C4-2B (cell line): ENCODE measurements at regions not wholly inside any gene's neighbourhood (a gene's known extent, or its start where the extent isn't known, plus 50 kb on each side); places are given as distances from the start of the nearest gene placed in this dataset.

Experiments used
- ZFX ChIP-seq: fragments of 450-650 bp; IDR thresholded peaks from 2 replicates; pipeline ENCODE4 v1.6.1; 2017
- TF ChIP-seq, protein P1 (sequence below): fragments of 450-650 bp; conservative IDR thresholded peaks from 2 replicates; pipeline ENCODE4 v1.5.1; 2017; ENCODE audit warnings: mild to moderate bottlenecking

- TF ChIP-seq, protein P1, sequence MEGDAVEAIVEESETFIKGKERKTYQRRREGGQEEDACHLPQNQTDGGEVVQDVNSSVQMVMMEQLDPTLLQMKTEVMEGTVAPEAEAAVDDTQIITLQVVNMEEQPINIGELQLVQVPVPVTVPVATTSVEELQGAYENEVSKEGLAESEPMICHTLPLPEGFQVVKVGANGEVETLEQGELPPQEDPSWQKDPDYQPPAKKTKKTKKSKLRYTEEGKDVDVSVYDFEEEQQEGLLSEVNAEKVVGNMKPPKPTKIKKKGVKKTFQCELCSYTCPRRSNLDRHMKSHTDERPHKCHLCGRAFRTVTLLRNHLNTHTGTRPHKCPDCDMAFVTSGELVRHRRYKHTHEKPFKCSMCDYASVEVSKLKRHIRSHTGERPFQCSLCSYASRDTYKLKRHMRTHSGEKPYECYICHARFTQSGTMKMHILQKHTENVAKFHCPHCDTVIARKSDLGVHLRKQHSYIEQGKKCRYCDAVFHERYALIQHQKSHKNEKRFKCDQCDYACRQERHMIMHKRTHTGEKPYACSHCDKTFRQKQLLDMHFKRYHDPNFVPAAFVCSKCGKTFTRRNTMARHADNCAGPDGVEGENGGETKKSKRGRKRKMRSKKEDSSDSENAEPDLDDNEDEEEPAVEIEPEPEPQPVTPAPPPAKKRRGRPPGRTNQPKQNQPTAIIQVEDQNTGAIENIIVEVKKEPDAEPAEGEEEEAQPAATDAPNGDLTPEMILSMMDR, result no peak
- TF ChIP-seq ZFX, result no peak
Measured at GRCh38 chr13:67946131-67946530, 716.0 kb upstream of the PCDH9 start.
